ENCODE measurements at regions not wholly inside any gene's neighbourhood (a gene's known extent, or its start where the extent isn't known, plus 50 kb on each side); places are given as distances from the start of the nearest gene placed in this dataset.

- H3K9me3 ChIP-seq (ENCODE audit: insufficient read depth, low read length) = peaks cover 12% of the 10 kb centered on the region; the same call in 1 of the 2 replicates
- TF ChIP-seq ZNF274 (IDR thresholded peaks at IDR 0.05; ENCODE audit: low read depth, low read length) = no peak
- TF ChIP-seq YY1 (IDR thresholded peaks at IDR 0.05; ENCODE audit: insufficient read depth, insufficient read length) = no peak
- TF ChIP-seq SUZ12 (IDR thresholded peaks at IDR 0.05; ENCODE audit: extremely low read depth, insufficient read depth, insufficient read length) = no peak
- no peak overlapping the region for H3K9ac ChIP-seq (ENCODE audit: insufficient read length, low read depth)
- H3K36me3 ChIP-seq (ENCODE audit: insufficient read depth, insufficient read length, low read length) = no peaks in the 10 kb centered on the region
- H3K27me3 ChIP-seq (ENCODE audit: insufficient read depth, insufficient read length) = no peaks in the 10 kb centered on the region
- no peak for DNase-seq (ENCODE audit: low read depth, low spot score)
- no peak overlapping the region for H3K4me3 ChIP-seq (ENCODE audit: insufficient read length, low read depth)
- H3K4me1 ChIP-seq (ENCODE audit: insufficient read depth, insufficient read length) = no peaks in the 10 kb centered on the region
Measured at GRCh38 chr3:69607466-69608305, 131.6 kb upstream of the MITF start.

GRCh38 chr3:69605867-69606266 lies 133.4 kb upstream of the MITF start:
- H3K4me1 ChIP-seq (ENCODE audit: insufficient read depth, insufficient read length) = no peaks in the 10 kb centered on the region
- peaks cover 13% of the 10 kb centered on the region for H3K9me3 ChIP-seq (ENCODE audit: insufficient read depth, low read length)
- H3K9ac ChIP-seq (ENCODE audit: insufficient read length, low read depth) = no peak overlapping the region
- no peak for DNase-seq (ENCODE audit: low read depth, low spot score)
- TF ChIP-seq YY1 (IDR thresholded peaks at IDR 0.05; ENCODE audit: insufficient read depth, insufficient read length) = no peak
- TF ChIP-seq ZNF274 (IDR thresholded peaks at IDR 0.05; ENCODE audit: low read depth, low read length) = no peak
- no peak for TF ChIP-seq SUZ12 (IDR thresholded peaks at IDR 0.05; ENCODE audit: extremely low read depth, insufficient read depth, insufficient read length)
- H3K27me3 ChIP-seq (ENCODE audit: insufficient read depth, insufficient read length) = no peaks in the 10 kb centered on the region
- no peak overlapping the region for H3K4me3 ChIP-seq (ENCODE audit: insufficient read length, low read depth)
- H3K36me3 ChIP-seq (ENCODE audit: insufficient read depth, insufficient read length, low read length) = no peaks in the 10 kb centered on the region

GRCh38 chr3:69604735-69605450 lies 134.4 kb upstream of the MITF start:
- no peaks in the 10 kb centered on the region for H3K4me1 ChIP-seq (ENCODE audit: insufficient read depth, insufficient read length)
- H3K27me3 ChIP-seq (ENCODE audit: insufficient read depth, insufficient read length) = no peaks in the 10 kb centered on the region
- no peak overlapping the region for H3K4me3 ChIP-seq (ENCODE audit: insufficient read length, low read depth)
- H3K36me3 ChIP-seq (ENCODE audit: insufficient read depth, insufficient read length, low read length) = no peaks in the 10 kb centered on the region
- peaks cover 20% of the 10 kb centered on the region for H3K9me3 ChIP-seq (ENCODE audit: insufficient read depth, low read length)
- DNase-seq (ENCODE audit: low read depth, low spot score) = no peak
- H3K9ac ChIP-seq (ENCODE audit: insufficient read length, low read depth) = no peak overlapping the region
- TF ChIP-seq SUZ12 (IDR thresholded peaks at IDR 0.05; ENCODE audit: extremely low read depth, insufficient read depth, insufficient read length) (no peak), YY1 (IDR thresholded peaks at IDR 0.05; ENCODE audit: insufficient read depth, insufficient read length) (no peak), ZNF274 (IDR thresholded peaks at IDR 0.05; ENCODE audit: low read depth, low read length) (no peak)

GRCh38 chr3:69602112-69602511 lies 137.2 kb upstream of the MITF start:
- Histone ChIP-seq H3K9me3 (ENCODE audit: insufficient read depth, low read length) (peaks cover 12% of the 10 kb centered on the region), H3K4me1 (ENCODE audit: insufficient read depth, insufficient read length) (no peaks in the 10 kb centered on the region), H3K4me3 (ENCODE audit: insufficient read length, low read depth) (no peak overlapping the region), H3K9ac (ENCODE audit: insufficient read length, low read depth) (no peak overlapping the region), H3K36me3 (ENCODE audit: insufficient read depth, insufficient read length, low read length) (no peaks in the 10 kb centered on the region), H3K27me3 (ENCODE audit: insufficient read depth, insufficient read length) (no peaks in the 10 kb centered on the region)
- no peak for DNase-seq (ENCODE audit: low read depth, low spot score)
- TF ChIP-seq YY1 (IDR thresholded peaks at IDR 0.05; ENCODE audit: insufficient read depth, insufficient read length) = no peak

- TF ChIP-seq ZNF274 (IDR thresholded peaks at IDR 0.05; ENCODE audit: low read depth, low read length) (no peak), YY1 (IDR thresholded peaks at IDR 0.05; ENCODE audit: insufficient read depth, insufficient read length) (no peak), SUZ12 (IDR thresholded peaks at IDR 0.05; ENCODE audit: extremely low read depth, insufficient read depth, insufficient read length) (no peak)
- Histone ChIP-seq H3K4me3 (ENCODE audit: insufficient read length, low read depth) (no peak overlapping the region), H3K9ac (ENCODE audit: insufficient read length, low read depth) (no peak overlapping the region), H3K27me3 (ENCODE audit: insufficient read depth, insufficient read length) (no peaks in the 10 kb centered on the region), H3K36me3 (ENCODE audit: insufficient read depth, insufficient read length, low read length) (no peaks in the 10 kb centered on the region), H3K9me3 (ENCODE audit: insufficient read depth, low read length) (no peaks in the 10 kb centered on the region), H3K4me1 (ENCODE audit: insufficient read depth, insufficient read length) (no peaks in the 10 kb centered on the region)
- DNase-seq (ENCODE audit: low read depth, low spot score) = no peak
Measured at GRCh38 chr3:69594286-69594685, 145.0 kb upstream of the MITF start.

GRCh38 chr3:69591164-69591736 lies 148.0 kb upstream of the MITF start:
- no peak overlapping the region for H3K9ac ChIP-seq (ENCODE audit: insufficient read length, low read depth)
- H3K4me3 ChIP-seq (ENCODE audit: insufficient read length, low read depth) = no peak overlapping the region
- peaks cover 16% of the 10 kb centered on the region for H3K9me3 ChIP-seq (ENCODE audit: insufficient read depth, low read length)
- no peaks in the 10 kb centered on the region for H3K4me1 ChIP-seq (ENCODE audit: insufficient read depth, insufficient read length)
- DNase-seq (ENCODE audit: low read depth, low spot score) = no peak
- TF ChIP-seq SUZ12 (IDR thresholded peaks at IDR 0.05; ENCODE audit: extremely low read depth, insufficient read depth, insufficient read length) = no peak
- no peak for TF ChIP-seq YY1 (IDR thresholded peaks at IDR 0.05; ENCODE audit: insufficient read depth, insufficient read length)
- no peak for TF ChIP-seq ZNF274 (IDR thresholded peaks at IDR 0.05; ENCODE audit: low read depth, low read length)
- no peaks in the 10 kb centered on the region for H3K27me3 ChIP-seq (ENCODE audit: insufficient read depth, insufficient read length)
- H3K36me3 ChIP-seq (ENCODE audit: insufficient read depth, insufficient read length, low read length) = no peaks in the 10 kb centered on the region

- no peak for DNase-seq (ENCODE audit: low read depth, low spot score)
- H3K4me1 ChIP-seq (ENCODE audit: insufficient read depth, insufficient read length) = no peaks in the 10 kb centered on the region
- no peaks in the 10 kb centered on the region for H3K36me3 ChIP-seq (ENCODE audit: insufficient read depth, insufficient read length, low read length)
- H3K4me3 ChIP-seq (ENCODE audit: insufficient read length, low read depth) = no peak overlapping the region
- H3K9me3 ChIP-seq (ENCODE audit: insufficient read depth, low read length) = peaks cover 20% of the 10 kb centered on the region
- no peaks in the 10 kb centered on the region for H3K27me3 ChIP-seq (ENCODE audit: insufficient read depth, insufficient read length)
- no peak overlapping the region for H3K9ac ChIP-seq (ENCODE audit: insufficient read length, low read depth)
- TF ChIP-seq ZNF274 (IDR thresholded peaks at IDR 0.05; ENCODE audit: low read depth, low read length) (no peak), SUZ12 (IDR thresholded peaks at IDR 0.05; ENCODE audit: extremely low read depth, insufficient read depth, insufficient read length) (no peak), YY1 (IDR thresholded peaks at IDR 0.05; ENCODE audit: insufficient read depth, insufficient read length) (no peak)
Measured at GRCh38 chr3:69590111-69590510, 149.2 kb upstream of the MITF start.
